Central memory CD8-positive, alpha-beta T cell (primary cell): ENCODE measurements at regions not wholly inside any gene's neighbourhood (a gene's known extent, or its start where the extent isn't known, plus 50 kb on each side); places are given as distances from the start of the nearest gene placed in this dataset.
"Not testable (repeated sequence)": the region's sequence is repeated elsewhere in the genome, so short reads cannot be mapped to it uniquely, and the experiment has no call there.

ENCODE experiments used
- ATAC-seq: fragments of 150-1000 bp; cut with Tn5 transposase; replicated peaks from 2 replicates; pipeline ENCODE4 v1.10.0; 2022; ENCODE audit warnings: mild to moderate bottlenecking, moderate FRiP score, moderate number of reproducible peaks; ENCODE audit not compliant: poor library complexity, severe bottlenecking; ENCODE audit errors: extremely low read depth
- DNase-seq, 2 donors: peaks; one replicate each; pipeline ENCODE4 v3.0.0; 2021; ENCODE audit warnings: low spot score in 2 of 2
- H3K27ac Mint-ChIP-seq: one replicate; pipeline ENCODE4 v1.8.0; 2022; ENCODE audit warnings: low read depth, mild to moderate bottlenecking, moderate library complexity, mixed read lengths
- H3K27me3 Mint-ChIP-seq: one replicate; pipeline ENCODE4 v1.8.0; 2022; ENCODE audit warnings: mixed read lengths
- H3K36me3 Mint-ChIP-seq: one replicate; pipeline ENCODE4 v1.8.0; 2022; ENCODE audit warnings: mild to moderate bottlenecking, moderate library complexity, mixed read lengths; ENCODE audit not compliant: insufficient read depth
- H3K4me1 Mint-ChIP-seq: one replicate; pipeline ENCODE4 v1.8.0; 2022; ENCODE audit warnings: mixed read lengths
- H3K4me3 Mint-ChIP-seq: one replicate; pipeline ENCODE4 v1.8.0; 2022; ENCODE audit warnings: mild to moderate bottlenecking, moderate library complexity, mixed read lengths
- H3K9me3 Mint-ChIP-seq: one replicate; pipeline ENCODE4 v1.8.0; 2022; ENCODE audit warnings: mixed read lengths

DNA sequence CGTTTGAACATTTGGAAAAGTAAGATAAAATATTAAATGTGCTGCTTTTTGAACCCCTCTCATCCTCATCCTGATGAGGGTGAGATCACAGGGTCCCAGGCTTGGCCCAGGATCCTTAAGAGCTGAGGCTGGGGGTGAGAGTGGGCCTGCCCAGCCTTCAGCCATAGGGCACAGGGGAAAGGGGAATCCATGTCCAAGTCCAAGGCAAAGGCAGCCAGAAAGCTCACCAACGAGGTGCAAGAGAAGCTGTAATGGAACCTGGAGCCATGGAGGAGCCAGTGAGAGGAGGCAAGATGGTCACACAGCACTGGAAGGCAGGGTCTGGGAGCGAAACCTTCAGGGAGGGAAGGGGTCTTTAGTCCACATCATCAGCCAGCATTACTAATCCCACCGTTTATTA, 191.9 kb downstream of the RRAGC start:
- Mint-ChIP-seq H3K36me3 (no peaks in the 10 kb centered on the region), H3K9me3 (peaks cover 5% of the 10 kb centered on the region), H3K4me1 (no peaks in the 10 kb centered on the region), H3K27me3 (peaks cover 85% of the 10 kb centered on the region), H3K27ac (no peak overlapping the region), H3K4me3 (no peak overlapping the region)
- no peak for DNase-seq
- ATAC-seq, result no peak

DNA sequence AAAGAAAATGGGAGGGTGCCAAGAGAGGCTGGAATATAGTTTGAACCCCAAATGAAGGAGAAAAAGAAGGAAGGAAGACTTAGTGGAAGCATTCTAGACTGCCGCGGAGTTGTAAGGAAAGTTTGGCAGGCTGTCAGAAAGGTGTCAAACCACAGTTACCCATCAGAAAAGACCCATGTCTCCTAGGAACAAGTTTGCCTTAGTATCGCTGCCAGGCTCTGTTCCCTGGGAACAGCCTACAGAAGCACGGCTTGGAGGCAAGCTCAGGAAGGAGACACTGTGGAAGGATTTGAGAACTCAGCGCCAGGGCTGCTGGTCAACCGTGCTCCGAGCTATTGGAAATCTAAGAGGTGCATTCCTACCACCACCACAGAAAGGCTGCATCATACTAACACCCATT, 197.4 kb downstream of the RRAGC start:
- ATAC-seq (no peak), DNase-seq (no peak)
- H3K36me3 Mint-ChIP-seq, result no peaks in the 10 kb centered on the region
- H3K27me3 Mint-ChIP-seq, result peaks cover 72% of the 10 kb centered on the region
- no peak overlapping the region for H3K27ac Mint-ChIP-seq
- H3K4me3 Mint-ChIP-seq, result no peak overlapping the region
- no peaks in the 10 kb centered on the region for H3K4me1 Mint-ChIP-seq
- H3K9me3 Mint-ChIP-seq, result peaks cover 5% of the 10 kb centered on the region

DNA sequence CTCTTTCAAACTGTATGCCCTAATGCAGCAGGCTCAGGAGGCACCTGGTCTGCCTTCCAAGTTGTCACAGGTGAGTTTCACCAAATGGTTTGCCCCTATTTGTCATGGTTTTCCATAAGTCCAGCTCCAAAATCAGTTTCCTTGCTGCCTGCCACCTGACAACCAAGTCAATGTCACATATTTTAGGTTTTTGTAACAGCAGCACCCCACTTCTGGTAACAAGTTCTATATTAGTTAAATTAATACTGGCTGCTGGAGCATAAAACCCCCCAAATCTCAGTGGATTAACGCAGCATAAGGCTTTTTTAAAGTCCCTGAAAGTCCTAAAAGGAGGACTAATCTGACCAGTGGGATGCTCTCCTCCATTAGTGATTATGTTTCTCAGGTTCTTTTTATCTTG, 200.7 kb downstream of the RRAGC start:
- DNase-seq (no peak), ATAC-seq (no peak)
- no peaks in the 10 kb centered on the region for H3K9me3 Mint-ChIP-seq
- H3K4me1 Mint-ChIP-seq, result no peaks in the 10 kb centered on the region
- peaks cover 76% of the 10 kb centered on the region for H3K27me3 Mint-ChIP-seq
- H3K4me3 Mint-ChIP-seq, result no peak overlapping the region
- H3K27ac Mint-ChIP-seq, result no peak overlapping the region
- H3K36me3 Mint-ChIP-seq, result no peaks in the 10 kb centered on the region

DNA sequence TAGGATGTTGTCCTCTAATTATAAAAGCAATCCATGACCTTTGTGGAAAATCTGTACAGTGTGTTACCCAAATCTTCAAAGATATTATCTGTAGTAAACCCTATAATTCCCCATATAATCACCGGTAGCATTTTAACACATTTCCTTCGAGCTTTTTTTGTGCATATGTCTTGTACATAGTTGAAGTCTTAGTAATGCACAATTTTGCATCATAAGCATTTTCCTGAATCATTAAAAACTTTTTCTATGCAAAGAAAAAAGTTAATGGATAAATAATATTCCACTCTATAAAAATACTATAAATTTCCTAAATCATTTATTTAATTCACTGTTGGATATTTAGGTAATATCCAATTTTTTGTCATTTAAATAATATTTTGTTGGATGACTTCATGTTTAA, 201.7 kb downstream of the RRAGC start:
- Mint-ChIP-seq H3K36me3 (no peaks in the 10 kb centered on the region), H3K4me1 (no peaks in the 10 kb centered on the region), H3K9me3 (no peaks in the 10 kb centered on the region), H3K27me3 (peaks cover 76% of the 10 kb centered on the region), H3K4me3 (no peak overlapping the region), H3K27ac (no peak overlapping the region)
- DNase-seq, result no peak
- ATAC-seq, result no peak

GRCh38 chr1:38657207-38657840, 202.2 kb downstream of the RRAGC start:
- H3K4me1 Mint-ChIP-seq, result no peaks in the 10 kb centered on the region
- DNase-seq, result no peak
- H3K36me3 Mint-ChIP-seq, result no peaks in the 10 kb centered on the region
- H3K27me3 Mint-ChIP-seq, result peaks cover 76% of the 10 kb centered on the region
- H3K9me3 Mint-ChIP-seq, result no peaks in the 10 kb centered on the region
- no peak overlapping the region for H3K27ac Mint-ChIP-seq
- ATAC-seq, result no peak
- no peak overlapping the region for H3K4me3 Mint-ChIP-seq

GRCh38 chr1:38656726-38657125, 202.8 kb downstream of the RRAGC start:
- ATAC-seq (no peak), DNase-seq (no peak)
- Mint-ChIP-seq H3K4me1 (no peaks in the 10 kb centered on the region), H3K36me3 (no peaks in the 10 kb centered on the region), H3K9me3 (no peaks in the 10 kb centered on the region), H3K4me3 (no peak overlapping the region), H3K27ac (no peak overlapping the region), H3K27me3 (peaks cover 76% of the 10 kb centered on the region)

DNA sequence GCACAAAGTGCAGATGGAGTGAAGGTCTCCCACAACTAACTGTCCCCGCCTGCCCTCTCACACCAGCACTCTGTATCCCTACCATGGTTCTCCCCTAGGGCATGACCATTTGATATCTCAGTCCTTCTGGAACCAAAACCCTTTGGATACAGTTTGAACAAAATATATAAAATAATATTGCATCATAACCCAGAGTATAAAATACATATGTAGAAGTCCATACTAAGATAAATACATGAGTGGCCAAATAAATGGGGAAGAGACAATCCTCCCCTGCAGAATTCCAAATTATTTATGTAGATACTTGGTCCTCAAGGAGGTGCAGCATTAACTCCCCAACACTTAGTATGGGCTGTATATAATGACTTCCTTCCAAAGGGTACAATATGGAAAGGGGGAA, 207.4 kb downstream of the RRAGC start:
- Mint-ChIP-seq H3K27ac (no peak overlapping the region), H3K27me3 (peaks cover 82% of the 10 kb centered on the region), H3K36me3 (no peaks in the 10 kb centered on the region), H3K4me3 (no peak overlapping the region), H3K4me1 (no peaks in the 10 kb centered on the region), H3K9me3 (no peaks in the 10 kb centered on the region)
- no peak for DNase-seq
- no peak for ATAC-seq

DNA sequence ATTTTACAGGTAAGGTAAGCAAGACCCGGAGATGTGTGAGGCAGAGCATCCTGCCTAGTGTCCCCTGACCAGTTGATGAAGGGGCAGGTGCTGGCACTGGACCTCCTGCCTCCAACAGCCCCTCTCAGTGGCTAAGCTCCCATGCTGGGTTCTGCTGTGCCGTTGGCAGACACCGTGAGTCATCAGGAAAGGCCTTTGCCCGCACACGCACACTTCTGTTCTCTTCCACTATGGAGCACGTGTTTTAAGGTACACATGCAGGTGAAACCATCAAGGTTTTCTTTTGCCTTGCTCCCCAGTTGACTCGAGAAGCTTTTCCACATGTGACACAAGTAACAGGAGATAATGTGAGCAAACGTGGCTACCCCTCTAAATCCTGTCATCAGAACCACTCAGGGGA, 207.9 kb downstream of the RRAGC start:
- DNase-seq (no peak), ATAC-seq (no peak)
- H3K4me3 Mint-ChIP-seq, result no peak overlapping the region
- H3K27ac Mint-ChIP-seq, result no peak overlapping the region
- H3K9me3 Mint-ChIP-seq, result no peaks in the 10 kb centered on the region
- no peaks in the 10 kb centered on the region for H3K36me3 Mint-ChIP-seq
- no peaks in the 10 kb centered on the region for H3K4me1 Mint-ChIP-seq
- peaks cover 77% of the 10 kb centered on the region for H3K27me3 Mint-ChIP-seq

GRCh38 chr1:38648417-38648816, 211.2 kb downstream of the RRAGC start:
- H3K4me3 Mint-ChIP-seq, result no peak overlapping the region
- DNase-seq (no peak), ATAC-seq (no peak)
- H3K27me3 Mint-ChIP-seq, result peaks cover 54% of the 10 kb centered on the region
- H3K36me3 Mint-ChIP-seq, result no peaks in the 10 kb centered on the region
- H3K9me3 Mint-ChIP-seq, result no peaks in the 10 kb centered on the region
- no peak overlapping the region for H3K27ac Mint-ChIP-seq
- no peaks in the 10 kb centered on the region for H3K4me1 Mint-ChIP-seq

GRCh38 chr1:38647341-38647740, 212.2 kb downstream of the RRAGC start:
- peaks cover 49% of the 10 kb centered on the region for H3K27me3 Mint-ChIP-seq
- DNase-seq, H3K36me3 Mint-ChIP-seq, H3K9me3 Mint-ChIP-seq, H3K4me1 Mint-ChIP-seq, H3K27ac Mint-ChIP-seq, ATAC-seq, H3K4me3 Mint-ChIP-seq: not testable (repeated sequence)

DNA sequence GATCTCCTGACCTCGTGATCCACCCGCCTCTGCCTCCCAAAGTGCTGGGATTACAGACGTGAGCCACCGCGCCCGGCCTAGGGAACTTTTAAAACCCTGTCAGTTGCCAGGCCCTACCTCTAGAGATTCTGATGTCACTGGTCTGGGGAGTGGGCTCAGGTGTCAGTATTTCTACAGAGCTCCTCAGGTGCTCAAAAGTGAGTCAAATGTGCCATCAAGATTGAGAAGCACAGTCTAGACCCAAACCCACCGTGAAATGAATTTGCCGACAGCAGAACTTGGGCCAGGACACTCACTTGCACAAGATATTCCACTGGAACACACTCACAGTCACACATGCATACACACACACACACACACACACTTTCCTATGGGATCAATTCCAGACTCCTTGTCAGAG, 215.5 kb downstream of the RRAGC start:
- DNase-seq (no peak), ATAC-seq (no peak)
- Mint-ChIP-seq H3K27ac (no peak overlapping the region), H3K9me3 (peaks cover 10% of the 10 kb centered on the region), H3K27me3 (peaks cover 35% of the 10 kb centered on the region), H3K4me3 (no peak overlapping the region), H3K36me3 (no peaks in the 10 kb centered on the region), H3K4me1 (no peaks in the 10 kb centered on the region)

GRCh38 chr1:38641661-38642060, 217.9 kb downstream of the RRAGC start:
- ATAC-seq (no peak), DNase-seq (no peak)
- H3K9me3 Mint-ChIP-seq, result peaks cover 10% of the 10 kb centered on the region
- H3K27me3 Mint-ChIP-seq, result peaks cover 48% of the 10 kb centered on the region
- no peak overlapping the region for H3K4me3 Mint-ChIP-seq
- H3K4me1 Mint-ChIP-seq, result no peaks in the 10 kb centered on the region
- no peak overlapping the region for H3K27ac Mint-ChIP-seq
- no peaks in the 10 kb centered on the region for H3K36me3 Mint-ChIP-seq

DNA sequence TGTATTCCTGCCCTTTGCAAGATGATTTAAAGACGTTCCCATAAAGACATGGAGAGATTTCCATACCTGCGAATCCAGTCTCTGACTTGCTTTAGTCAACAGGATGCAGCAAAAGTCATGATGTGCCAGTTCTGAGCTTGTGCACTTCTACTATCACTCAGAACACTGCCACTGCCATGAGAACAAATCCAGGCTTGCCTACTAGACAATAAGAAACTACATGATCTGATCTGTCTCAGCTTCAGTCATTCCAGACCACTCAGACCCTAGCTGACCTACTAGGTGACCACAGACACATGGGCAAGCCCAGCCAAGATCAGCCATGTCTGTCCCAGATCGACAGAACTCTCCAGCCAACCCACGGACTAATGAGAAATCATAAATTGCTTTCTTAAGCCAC, 219.2 kb downstream of the RRAGC start:
- Mint-ChIP-seq H3K36me3 (no peaks in the 10 kb centered on the region), H3K9me3 (peaks cover 10% of the 10 kb centered on the region)
- ATAC-seq, result no peak

GRCh38 chr1:38628241-38628640, 231.3 kb downstream of the RRAGC start:
- Mint-ChIP-seq H3K27me3 (peaks cover 55% of the 10 kb centered on the region), H3K4me3 (no peak overlapping the region), H3K36me3 (peaks cover 1% of the 10 kb centered on the region), H3K27ac (no peak overlapping the region), H3K9me3 (no peaks in the 10 kb centered on the region), H3K4me1 (no peaks in the 10 kb centered on the region)
- ATAC-seq, result no peak
- DNase-seq, result no peak

More for the DNA sequence above, 219.2 kb downstream of the RRAGC start:
- Mint-ChIP-seq H3K27me3 (peaks cover 61% of the 10 kb centered on the region), H3K4me1 (no peaks in the 10 kb centered on the region), H3K27ac (no peak overlapping the region), H3K4me3 (no peak overlapping the region)
- DNase-seq, result no peak
